Inflammatory macrophage (primary cell): ENCODE measurements at regions not wholly inside any gene's neighbourhood (a gene's known extent, or its start where the extent isn't known, plus 50 kb on each side); places are given as distances from the start of the nearest gene placed in this dataset.
"Not testable (repeated sequence)": the region's sequence is repeated elsewhere in the genome, so short reads cannot be mapped to it uniquely, and the experiment has no call there.

Experiments
- DNase-seq, 2 donors: peaks; one replicate each; pipeline ENCODE4 v3.0.0-alpha.2; 2020 to 2022

DNA sequence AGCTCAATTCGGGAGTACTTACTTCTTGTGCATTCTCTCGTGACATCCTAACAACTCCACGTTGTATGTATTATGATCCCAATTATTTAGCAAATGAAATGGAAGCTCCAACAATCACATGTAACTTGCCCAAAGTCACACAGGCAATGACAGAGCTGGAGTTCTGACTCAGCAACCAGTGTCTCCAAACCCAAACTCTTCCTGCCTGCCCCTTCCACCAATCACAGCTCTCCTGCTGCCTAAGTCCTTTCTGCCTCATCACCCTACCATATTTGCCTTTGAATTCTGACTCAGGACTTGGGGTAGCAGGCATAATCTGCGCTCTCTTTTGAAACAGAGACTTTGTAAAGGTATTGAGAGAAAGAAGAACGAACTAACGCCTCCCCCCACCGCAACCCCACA, 245.2 kb upstream of the MAF start:
- DNase-seq = no peak

- DNase-seq = no peak
Observed at GRCh38 chr16:79845033-79845733, 244.6 kb upstream of the MAF start.

GRCh38 chr16:79844603-79845002, 244.1 kb upstream of the MAF start:
- no peak for DNase-seq

DNA sequence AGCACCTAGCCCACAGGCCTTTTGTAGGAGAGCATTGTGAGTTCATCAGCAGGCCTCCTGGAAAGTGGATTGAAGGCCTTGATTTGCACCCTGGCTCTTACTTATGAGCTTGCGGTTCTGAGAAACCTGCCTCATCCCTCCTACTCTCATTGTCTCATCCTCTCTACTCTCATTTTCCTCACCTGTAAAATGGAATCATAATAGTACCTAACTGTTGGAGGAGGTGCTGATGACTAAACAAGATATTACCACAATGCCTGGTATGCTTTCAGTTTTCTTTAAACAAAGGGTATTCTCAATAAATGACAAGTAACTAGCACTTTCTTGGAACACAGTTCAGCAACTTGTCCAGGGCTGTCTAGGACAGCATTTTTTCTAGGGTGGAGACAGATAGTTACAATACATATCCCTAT, 243.1 kb upstream of the MAF start:
- no peak for DNase-seq

GRCh38 chr16:79843145-79843544, 242.6 kb upstream of the MAF start:
- DNase-seq = no peak

DNA sequence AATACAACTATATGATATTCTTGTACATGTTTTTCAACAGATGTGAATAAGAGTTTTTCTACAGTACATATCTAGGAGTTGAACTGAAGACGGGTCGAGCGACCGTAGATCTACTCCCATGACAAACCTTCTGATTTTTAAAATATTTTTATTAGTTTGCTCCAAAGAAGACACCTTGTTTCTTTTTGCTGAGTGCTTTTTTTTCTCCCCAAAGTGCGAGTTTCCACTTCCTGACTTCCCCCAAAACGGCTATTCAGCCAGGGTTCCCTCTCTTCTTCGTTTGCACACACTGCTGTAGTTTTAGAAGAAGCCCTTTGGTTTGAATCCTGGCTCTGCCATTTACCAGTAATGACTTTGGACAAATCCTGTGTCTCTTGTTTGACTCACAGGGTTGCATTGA, 241.7 kb upstream of the MAF start:
- DNase-seq = no peak

DNA sequence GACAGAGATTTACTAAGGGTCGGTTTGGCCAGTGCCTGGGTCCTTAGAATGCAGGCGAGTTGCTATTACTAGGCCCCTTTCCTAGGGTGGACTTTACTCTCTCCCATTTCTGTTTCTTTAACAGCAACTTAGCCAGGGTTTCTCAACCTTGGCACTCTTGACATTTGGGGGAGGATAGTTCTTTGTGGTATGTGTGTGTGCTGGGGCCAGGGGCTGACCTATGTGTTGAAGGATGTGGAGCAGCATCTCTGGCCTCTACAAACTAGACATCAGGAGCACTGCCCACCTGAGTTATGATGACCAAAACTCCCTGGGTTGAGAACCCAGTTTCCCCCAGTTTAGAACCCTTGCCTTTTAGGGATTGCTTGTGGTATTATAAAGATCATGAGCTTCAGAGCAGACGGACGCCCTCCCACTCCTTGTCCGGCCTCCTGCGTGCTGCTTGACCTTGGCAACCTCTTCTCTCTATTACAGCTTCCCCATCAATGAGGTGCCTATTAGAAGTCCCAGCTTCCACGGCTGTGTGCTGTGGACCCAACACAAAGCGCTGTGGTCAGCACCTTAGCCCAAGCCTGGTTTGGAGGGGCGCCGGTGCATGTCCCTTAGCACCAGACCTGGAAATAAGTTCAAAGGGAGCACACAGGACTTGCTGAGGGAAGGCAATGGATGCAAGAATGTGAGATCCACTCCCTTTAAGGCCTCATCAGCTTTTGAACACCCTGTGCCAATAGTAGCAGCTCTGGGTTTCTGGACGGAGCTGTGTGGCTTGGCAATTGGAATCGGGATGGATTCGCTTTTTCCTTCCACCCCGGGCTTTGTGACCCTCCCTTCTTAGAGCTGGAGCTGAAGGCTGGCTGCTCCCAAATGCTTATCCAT, 239.2 kb upstream of the MAF start:
- DNase-seq = no peak

DNA sequence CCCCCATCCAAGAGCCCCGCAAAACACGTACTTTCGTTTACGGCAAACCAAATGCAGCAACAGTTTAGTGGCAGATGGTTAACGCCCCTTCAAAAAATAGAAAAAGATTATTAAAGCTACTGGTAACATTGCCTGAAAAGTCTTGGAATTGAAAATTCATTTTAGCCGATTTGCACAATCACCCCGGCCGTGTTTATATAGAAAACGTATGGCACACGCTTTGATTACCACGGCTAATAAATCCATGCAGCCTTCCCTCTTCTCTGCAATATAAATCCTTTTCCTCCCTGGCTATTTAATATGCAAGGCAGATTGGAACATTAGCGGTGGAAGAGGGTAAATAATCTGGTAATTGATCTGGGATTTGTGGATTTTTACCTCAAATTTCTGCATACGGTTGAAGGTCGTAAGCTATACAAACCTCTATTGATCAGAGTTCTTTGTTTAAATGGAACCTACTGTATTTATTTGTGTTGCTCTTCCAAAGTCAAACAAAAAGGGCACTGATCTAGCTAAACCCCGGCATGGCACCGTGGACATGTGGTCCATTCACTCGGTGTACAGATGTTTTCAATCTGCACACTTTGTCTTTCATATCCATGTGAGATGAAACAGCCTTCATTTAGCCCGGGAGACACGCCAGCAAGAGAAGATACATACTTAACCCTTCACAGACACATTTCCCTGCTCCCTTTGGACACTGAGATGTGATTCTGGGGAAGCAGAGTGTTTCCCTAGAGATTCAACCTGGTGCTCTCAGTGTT, 238.1 kb upstream of the MAF start:
- no peak for DNase-seq

GRCh38 chr16:79836144-79836543, 235.6 kb upstream of the MAF start:
- no peak for DNase-seq

GRCh38 chr16:79835194-79835593, 234.7 kb upstream of the MAF start:
- DNase-seq = no peak

- DNase-seq = no peak
Observed at GRCh38 chr16:79834720-79835119, 234.2 kb upstream of the MAF start.

DNA sequence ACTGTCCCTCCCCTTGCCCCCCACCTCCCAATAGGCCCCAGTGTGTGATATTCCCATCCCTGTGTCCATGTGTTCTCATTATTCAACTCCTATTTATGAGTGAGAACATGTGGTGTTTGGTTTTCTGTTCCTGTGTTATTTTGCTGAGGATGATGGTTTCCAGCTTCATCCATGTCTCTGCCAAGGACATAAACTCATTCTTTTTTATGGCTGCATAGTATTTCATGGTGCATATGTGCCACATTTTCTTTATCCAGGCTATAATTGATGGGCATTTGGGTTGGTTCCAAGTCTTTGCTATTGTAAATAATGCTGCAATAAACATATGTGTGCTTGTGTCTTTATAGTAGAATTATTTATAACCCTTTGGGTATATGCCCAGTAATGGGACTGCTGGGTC, 233.5 kb upstream of the MAF start:
- DNase-seq = not testable (repeated sequence)

DNA sequence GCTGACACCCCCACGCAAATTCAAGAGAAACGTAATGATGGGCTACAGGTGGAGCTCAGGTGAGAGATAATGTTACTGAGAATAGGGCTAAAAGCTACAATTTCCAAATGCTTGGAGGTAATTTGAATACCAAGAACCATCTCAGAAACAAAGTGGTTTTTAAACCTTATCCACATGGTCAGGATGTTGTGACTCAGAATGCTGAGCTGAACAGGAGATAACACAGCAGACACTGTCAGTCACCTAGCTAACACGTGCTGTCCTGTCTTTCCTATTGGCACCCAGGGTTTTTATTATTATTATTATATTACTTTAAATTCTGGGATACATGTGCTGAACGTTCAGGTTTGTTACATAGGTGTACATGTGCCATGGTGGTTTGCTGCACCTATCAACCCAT, 233.0 kb upstream of the MAF start:
- no peak for DNase-seq

DNA sequence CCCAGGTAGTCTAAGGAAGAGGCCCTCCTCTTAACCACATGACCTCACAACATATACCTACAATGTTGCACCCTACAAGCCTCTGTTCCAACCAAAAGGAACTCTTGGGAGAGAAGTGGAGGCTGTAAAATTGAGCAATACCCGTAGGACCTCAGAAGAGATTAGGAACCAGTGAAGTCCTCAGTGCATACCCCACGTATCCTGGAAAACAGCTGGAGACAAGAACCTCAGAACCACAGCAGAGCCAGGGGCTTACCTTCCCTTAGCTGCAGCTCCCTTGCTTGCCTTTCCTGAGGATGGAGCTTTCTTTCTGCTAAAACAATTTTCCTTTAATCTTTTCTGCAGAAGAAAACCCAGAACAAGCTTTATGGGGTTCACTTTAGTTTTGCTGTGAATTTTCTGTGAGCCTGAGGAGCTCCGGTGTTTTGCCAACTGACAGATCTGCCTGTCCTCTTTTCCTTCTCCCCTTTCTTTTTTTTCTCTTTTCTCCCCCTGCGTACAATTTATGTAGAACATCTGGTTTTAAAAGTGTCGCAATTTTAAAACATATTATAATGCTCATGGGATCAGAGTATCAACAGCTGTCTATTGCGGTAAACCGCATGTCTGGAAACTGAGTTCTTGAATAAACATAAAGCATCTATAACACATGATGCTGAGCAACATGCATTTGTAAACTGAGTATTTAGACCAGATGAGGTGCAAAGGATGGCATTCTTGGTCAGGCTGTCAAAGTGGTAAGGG, 226.4 kb upstream of the MAF start:
- no peak for DNase-seq

- DNase-seq = no peak
Observed at GRCh38 chr16:79825002-79825401, 224.5 kb upstream of the MAF start.

DNA sequence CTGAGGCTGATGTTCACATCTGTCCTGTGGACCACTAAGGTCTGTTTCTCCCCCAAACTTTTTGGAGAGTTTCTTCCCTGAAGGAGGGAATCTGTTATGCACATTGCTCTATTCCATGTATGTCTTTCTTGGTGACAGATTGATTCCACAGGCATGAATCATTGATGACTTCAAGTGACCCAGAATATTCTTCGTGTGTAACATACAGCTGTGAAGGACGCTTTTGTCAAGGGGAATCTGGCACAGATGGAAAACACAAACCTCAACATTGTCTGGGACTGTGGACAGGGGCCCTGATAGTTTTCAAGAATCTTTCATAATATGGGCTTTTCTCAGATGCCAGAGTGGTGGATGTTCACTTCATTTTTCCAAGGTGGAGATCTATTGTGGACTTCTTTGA, 223.1 kb upstream of the MAF start:
- no peak for DNase-seq

DNA sequence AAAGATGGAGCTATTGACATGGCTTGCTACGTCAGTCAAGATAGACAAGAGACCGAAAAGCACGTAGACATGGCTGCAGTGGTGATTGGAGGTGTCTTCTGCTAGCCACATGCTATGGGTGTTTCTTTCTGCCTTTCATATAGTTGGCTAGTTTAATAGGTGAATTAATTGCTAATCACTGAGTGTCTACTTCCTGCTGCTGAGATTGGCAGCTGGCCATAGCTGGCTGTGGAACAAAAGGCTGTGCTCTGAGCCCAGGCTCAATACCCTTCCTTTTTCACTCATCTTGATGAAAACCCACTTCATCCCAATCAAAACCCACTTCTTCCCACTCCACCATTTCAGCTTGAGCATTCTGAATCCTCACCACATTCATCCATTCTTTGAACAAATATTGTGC, 221.4 kb upstream of the MAF start:
- DNase-seq = no peak

GRCh38 chr16:79816081-79816497, 215.6 kb upstream of the MAF start:
- DNase-seq = no peak

DNA sequence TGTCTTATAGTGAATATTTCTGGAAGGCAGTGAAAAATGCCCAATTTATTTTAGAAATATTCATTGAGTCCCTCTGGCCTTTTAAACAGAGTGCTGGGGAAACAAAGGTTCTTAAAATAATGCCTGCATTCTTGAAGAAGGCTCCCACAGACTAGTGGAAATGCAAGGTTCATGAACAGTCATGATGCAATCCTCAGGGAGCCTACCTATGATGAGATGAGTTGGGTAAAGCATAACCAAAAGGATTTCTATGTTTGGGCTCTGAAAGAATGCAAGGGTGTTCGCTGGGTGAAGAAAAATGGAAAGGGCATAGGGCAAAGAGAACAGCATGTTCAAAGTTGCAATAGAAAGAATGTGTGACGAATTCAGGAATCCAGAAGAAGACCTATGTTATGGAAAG, 214.5 kb upstream of the MAF start:
- no peak for DNase-seq

- DNase-seq = no peak
Observed at GRCh38 chr16:79814124-79814523, 213.6 kb upstream of the MAF start.

- DNase-seq = no peak
Observed at GRCh38 chr16:79811541-79811940, 211.0 kb upstream of the MAF start.

- DNase-seq = no peak
Observed at GRCh38 chr16:79810449-79811189, 210.1 kb upstream of the MAF start.
